HG03571 (cell line): ENCODE measurements at regions not wholly inside any gene's neighbourhood (a gene's known extent, or its start where the extent isn't known, plus 50 kb on each side); places are given as distances from the start of the nearest gene placed in this dataset.

ENCODE experiments used
- ATAC-seq: cut with Tn5 transposase; IDR thresholded peaks from one replicate; pipeline ENCODE4 v1.9.1; 2021; ENCODE audit not compliant: unreplicated experiment

- no peak for ATAC-seq
These were observed 1286.6 kb downstream of the FSTL5 start for GRCh38 chr4:160877087-160877790.

DNA sequence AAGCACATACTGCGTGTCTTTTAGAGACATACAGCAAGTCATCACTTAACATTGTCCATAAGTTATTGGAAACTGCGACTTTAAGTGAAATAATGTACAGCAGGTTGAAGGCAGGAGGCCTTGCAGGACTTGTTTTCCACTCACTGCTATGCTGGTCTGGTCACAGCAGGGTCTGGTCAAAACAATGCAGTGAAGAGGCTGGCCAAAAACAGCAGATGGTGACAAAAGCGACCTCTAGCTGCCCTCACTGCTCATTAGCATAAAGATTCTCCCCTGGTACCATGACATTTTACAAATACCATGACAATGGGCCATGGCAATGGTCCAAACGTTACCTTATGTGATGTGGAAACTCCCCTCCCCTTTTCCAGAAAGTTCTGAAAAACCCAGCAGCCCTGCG, 1283.6 kb downstream of the FSTL5 start:
- ATAC-seq, result no peak

GRCh38 chr4:160887668-160888067, 1276.1 kb downstream of the FSTL5 start:
- ATAC-seq, result no peak

- ATAC-seq, result no peak
These were observed 1269.7 kb downstream of the FSTL5 start for GRCh38 chr4:160894128-160894527.

- ATAC-seq, result no peak
These were observed 1269.0 kb downstream of the FSTL5 start for GRCh38 chr4:160894809-160895208.

DNA sequence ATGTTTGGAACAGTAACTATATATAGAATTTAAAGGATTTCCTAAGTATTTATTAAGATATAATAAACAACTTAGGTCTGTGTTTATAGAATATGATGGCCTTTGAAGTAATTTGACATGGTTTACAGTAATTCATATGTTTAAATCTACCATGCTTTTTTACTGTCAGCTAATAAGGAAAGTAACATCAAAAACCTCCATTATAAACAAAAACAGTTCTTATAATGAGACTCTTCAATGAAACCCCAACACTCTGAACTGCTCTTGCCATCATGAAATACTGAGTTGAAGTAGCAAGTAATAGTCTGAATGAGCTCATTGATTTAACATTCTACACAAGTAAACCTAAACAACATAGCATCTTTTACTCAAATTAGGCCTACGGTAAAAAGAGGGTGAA, 1236.5 kb downstream of the FSTL5 start:
- ATAC-seq, result no peak

DNA sequence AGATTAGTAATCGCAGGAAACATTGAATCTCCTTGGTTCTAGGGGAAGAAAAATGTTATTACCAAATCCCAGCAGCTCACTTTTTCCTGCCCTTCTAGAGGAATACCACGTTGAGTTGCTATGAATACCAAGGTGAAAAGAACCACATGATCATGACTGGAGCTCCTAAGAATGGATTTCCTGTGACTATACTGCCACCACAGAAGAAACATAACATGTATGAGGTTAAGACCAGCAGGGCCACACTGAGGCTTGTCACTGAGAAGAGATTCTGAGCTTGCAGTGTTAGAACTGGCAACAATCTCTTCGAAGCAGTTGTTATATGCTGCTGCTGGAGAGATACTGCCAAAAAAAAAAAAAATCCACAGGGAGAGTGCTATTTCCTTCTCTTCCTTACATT, 1235.3 kb downstream of the FSTL5 start:
- ATAC-seq, result no peak

DNA sequence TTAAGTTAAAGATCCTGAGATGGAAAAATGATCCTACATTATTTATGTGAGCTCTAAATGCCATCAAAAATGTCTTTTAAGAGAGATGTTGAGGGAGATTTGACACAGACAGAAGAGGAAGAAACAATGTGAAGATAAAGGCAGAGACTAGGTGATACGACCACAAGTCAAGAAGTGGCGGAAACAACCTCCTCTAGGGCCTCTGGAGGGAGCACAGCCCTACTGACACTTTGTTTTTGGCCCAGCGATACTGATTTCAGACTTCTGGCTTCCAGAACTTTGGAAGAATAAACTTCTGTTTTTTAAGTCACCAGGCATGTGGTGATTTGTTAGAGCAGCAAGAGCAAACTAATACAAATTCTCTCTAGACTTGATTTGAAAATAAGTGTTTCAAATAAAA, 1216.1 kb downstream of the FSTL5 start:
- ATAC-seq, result no peak

GRCh38 chr4:160956875-160957274, 1206.9 kb downstream of the FSTL5 start:
- no peak for ATAC-seq

DNA sequence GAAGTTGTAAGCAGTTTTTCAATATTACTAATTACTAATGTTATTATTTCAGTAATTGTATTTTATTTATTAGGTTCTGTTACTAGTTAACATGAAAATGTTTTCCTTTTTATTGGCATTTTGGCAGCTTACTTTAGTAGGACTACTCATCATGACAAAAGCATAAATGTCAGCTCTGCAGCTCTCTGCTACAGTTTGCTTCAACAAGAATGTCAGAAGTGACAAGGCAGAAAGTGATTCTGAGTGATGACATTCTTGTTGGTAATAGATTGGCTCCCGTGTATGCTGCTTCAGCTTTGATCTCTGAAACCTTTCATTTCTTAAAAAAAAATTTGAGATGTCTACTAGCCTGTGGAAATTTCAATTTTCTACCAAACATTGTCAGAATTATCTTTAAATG, 1193.9 kb downstream of the FSTL5 start:
- ATAC-seq, result no peak

GRCh38 chr4:160980091-160980490, 1183.7 kb downstream of the FSTL5 start:
- no peak for ATAC-seq

GRCh38 chr4:160981083-160981482, 1182.7 kb downstream of the FSTL5 start:
- ATAC-seq, result no peak

DNA sequence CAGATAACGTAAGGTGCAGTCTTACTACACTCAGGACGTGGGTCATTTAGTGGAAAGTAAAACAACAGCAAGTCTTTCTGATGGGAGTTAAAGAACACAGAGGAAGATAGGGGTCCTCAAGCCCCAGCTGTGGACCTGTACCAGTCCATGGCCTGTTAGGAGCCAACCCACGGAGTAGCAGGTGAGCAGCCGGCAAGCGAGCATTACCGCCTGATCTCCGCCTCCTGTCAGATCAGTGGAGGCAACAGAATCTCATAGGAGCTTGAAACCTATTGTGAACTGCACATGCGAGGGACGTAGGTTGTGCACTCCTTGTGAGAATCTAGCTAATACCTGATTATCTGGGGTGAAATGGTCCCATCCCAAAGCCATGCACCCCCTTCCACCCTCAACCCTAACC, 1180.8 kb downstream of the FSTL5 start:
- ATAC-seq, result no peak

DNA sequence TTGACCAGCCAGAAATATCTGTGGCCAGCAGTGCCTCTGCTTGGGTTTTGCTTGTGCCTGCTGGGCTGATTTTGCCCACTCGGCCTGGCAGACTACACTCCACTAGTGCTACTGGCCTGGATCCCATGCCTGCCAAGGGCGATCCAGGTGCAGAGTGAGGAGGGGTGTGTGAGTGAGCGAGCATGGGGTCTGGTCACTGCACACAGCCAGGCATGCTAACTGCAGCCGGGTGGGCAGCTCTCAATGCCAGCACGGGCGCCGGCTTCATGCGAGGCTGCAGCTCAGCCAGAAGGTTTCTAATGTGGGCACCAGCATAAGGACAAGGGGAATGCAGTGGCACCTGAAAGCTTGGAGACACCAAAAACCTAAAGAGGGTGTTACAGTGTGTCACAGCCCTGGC, 1161.4 kb downstream of the FSTL5 start:
- no peak for ATAC-seq

GRCh38 chr4:161003418-161004057, 1160.3 kb downstream of the FSTL5 start:
- no peak for ATAC-seq

DNA sequence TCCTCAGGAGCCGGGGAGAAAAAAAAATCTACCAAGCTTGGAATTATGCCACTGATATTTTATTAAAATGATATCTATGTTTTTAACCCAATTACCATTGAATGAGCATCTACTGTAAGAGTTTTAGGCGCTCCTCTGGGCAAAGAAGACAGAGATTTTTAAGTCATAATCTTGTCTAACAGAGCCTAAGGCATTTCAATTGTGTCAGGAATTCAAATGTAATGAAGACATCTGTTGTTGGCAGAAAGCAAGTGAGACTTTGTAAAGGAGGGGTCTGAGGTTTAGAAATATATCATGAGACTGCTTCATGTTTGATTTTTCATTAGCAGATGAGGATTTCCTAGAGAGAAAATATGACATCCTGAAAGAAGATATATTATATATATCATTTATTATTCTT, 1158.1 kb downstream of the FSTL5 start:
- no peak for ATAC-seq

DNA sequence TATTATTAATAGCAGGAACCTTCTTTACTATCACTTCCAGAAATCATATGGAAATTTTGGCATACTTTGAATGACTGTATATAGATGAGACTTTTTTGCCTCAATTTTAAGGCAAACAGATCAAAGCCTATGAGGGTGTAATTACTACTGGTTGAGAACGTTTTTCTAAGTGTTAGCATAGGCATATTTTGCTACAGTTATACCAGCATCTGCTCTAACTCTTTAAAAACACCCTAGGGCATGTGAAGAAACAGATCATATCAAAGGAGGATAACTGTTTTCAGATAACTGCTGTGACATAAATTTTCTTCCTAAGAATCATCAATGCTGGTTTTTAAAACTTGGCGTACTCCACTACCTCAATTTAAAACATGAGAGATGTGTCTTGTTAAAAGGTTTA, 1155.3 kb downstream of the FSTL5 start:
- ATAC-seq, result no peak

DNA sequence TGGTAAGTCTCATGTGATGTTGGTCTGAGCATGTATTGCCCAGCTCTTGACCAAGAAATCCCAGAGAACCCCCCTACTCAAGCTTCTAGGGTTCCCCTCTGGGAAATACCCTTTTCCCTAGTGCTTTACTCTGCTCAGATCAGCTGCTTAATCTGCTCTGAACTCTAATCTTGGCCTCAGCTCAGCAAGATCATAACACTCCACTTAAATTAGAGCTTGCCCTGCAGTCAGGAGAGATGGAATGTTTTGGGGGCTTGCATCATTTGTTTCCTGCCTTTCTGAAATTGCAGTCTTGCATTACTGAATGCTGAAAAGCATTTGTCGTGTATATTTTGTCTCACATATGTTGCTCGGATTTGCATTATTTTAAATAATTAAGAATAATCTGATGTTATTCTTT, 1153.6 kb downstream of the FSTL5 start:
- no peak for ATAC-seq
